RWPE2 (cell line): ENCODE measurements at regions not wholly inside any gene's neighbourhood (a gene's known extent, or its start where the extent isn't known, plus 50 kb on each side); places are given as distances from the start of the nearest gene placed in this dataset.

Experiments
- ATAC-seq: fragments of 200-7000 bp; cut with Tn5 transposase; 3 replicates; pipeline ENCODE4 v1.9.1; 2021; ENCODE audit warnings: low read depth
- DNase-seq: peaks from one replicate; pipeline ENCODE4 v3.0.0-alpha.2; 2020; ENCODE audit warnings: low spot score
- H3K27ac ChIP-seq: fragments of 450-650 bp; 2 replicates; pipeline ENCODE4 v1.5.1; 2017; ENCODE audit warnings: mild to moderate bottlenecking; ENCODE audit not compliant: poor library complexity, severe bottlenecking
- H3K27me3 ChIP-seq: fragments of 250-450 bp; sonication (Bioruptor Pico); 2 replicates; pipeline ENCODE4 v1.5.1; 2021; ENCODE audit warnings: mild to moderate bottlenecking, moderate library complexity; ENCODE audit not compliant: insufficient read depth, poor library complexity, severe bottlenecking
- H3K36me3 ChIP-seq: fragments of 250-450 bp; sonication (Bioruptor Pico); 2 replicates; pipeline ENCODE4 v1.5.1; 2020; ENCODE audit warnings: low read depth, mild to moderate bottlenecking, moderate library complexity
- H3K4me1 ChIP-seq: fragments of 250-450 bp; sonication (Bioruptor Pico); 2 replicates; pipeline ENCODE4 v1.5.1; 2021; ENCODE audit warnings: mild to moderate bottlenecking, moderate library complexity; ENCODE audit not compliant: insufficient read depth, poor library complexity, severe bottlenecking
- H3K4me3 ChIP-seq: fragments of 250-450 bp; sonication (Bioruptor Pico); 2 replicates; pipeline ENCODE4 v1.5.1; 2021; ENCODE audit warnings: mild to moderate bottlenecking, moderate library complexity; ENCODE audit not compliant: severe bottlenecking
- H3K9me3 ChIP-seq: fragments of 250-450 bp; sonication (Bioruptor Pico); 2 replicates; pipeline ENCODE4 v1.5.1; 2021; ENCODE audit warnings: mild to moderate bottlenecking, moderate library complexity; ENCODE audit not compliant: severe bottlenecking
- CTCF ChIP-seq: fragments of 450-650 bp; IDR thresholded peaks from one replicate; pipeline ENCODE4 v1.5.1; 2017; ENCODE audit warnings: mild to moderate bottlenecking, moderate library complexity; ENCODE audit not compliant: poor library complexity, severe bottlenecking

DNA sequence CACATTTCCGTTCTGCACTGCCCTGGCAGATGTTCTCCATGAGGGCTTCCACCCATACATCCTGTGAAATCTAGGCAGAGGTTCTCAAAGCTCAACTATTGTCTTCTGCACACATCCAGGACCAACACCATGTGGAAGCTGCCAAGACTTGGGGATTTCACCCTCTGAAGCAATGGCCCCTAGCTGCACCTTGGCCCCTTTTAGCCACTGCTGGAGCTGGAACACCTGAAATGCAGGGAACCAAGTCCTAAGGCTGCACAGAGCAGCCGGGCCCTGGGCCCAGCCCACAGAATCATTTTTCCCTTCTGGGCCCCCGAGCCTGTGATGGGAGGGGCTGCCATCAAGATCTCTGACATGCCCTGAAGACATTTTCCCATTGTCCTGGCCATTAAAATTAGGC lies 228.7 kb downstream of the ANXA1 start:
- TF ChIP-seq CTCF = no peak

DNA sequence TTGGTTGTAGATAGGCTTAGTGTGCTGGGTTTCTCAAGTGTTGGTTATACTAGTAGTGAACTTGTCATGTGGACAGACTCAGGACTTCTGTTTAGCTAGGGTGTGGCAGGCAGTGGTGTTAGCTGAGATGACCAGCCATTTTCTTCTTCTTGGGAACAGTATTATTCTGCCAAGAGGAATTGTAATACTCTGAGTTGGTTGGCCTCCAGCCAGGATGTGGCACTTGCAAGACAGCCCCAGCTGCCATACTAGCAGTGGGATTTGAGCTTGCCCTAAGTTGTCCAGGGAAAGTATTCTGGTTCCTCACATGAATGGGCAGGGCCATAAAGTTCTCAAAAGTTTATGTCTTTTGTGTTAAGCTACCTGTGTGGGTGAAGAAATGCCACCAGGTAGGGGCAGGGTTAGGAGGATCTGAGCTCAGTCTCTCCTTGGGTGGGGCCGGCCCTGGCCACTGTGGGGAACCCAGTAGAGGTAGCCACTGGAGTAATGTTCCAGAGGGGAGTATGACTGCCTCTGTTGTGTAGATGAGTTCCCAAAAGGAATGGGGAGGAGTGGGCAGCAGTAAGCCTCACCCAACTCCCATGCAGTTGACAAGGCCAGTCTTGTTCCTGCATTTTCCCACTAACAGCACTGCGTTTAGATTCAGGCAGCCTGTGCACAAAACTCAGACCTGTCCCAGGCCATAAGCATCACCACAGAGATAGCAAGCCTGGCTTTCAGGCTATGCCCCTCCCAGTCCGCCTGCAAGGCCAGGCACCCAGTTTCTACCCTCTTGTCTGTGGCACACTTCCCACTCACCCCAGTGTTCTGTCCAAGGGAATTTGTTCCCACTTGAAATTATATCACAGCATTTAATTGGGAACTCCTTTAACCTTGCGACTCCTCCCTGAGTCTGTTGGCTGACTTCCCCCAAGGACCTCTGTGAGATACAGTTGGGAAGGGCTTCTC lies 250.7 kb downstream of the ANXA1 start:
- H3K36me3 ChIP-seq = no peaks in the 10 kb centered on the region
- no peaks in the 10 kb centered on the region for H3K4me1 ChIP-seq
- H3K27ac ChIP-seq = no peak overlapping the region
- DNase-seq (no peak), ATAC-seq (no peak)
- TF ChIP-seq CTCF = no peak
- peaks cover 3% of the 10 kb centered on the region for H3K27me3 ChIP-seq
- no peak overlapping the region for H3K4me3 ChIP-seq
- H3K9me3 ChIP-seq = no peaks in the 10 kb centered on the region

More for the DNA sequence above, 228.7 kb downstream of the ANXA1 start:
- Histone ChIP-seq H3K27me3 (no peaks in the 10 kb centered on the region), H3K4me1 (no peaks in the 10 kb centered on the region), H3K27ac (no peak overlapping the region), H3K9me3 (no peaks in the 10 kb centered on the region), H3K36me3 (no peaks in the 10 kb centered on the region), H3K4me3 (no peak overlapping the region)
- ATAC-seq (no peak), DNase-seq (no peak)

DNA sequence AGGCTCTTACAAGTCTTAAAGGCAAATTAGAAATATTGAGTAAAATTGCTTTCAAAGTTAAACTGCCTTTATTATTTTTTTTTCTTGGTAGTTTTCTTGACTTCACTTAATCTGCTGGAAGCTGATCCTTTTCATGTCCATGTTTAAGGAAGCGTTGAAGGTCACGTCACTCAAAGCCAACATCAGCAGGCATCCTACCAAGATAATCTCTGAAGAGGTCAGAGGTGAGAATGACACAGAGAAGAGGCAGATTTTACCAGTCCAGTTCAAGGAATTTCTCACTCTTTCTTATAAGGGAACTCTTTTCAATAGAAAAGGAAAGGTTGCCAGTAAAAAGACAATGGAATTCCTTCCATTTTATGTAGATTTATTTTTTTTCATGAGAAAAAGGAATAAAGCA lies 259.8 kb downstream of the ANXA1 start:
- Histone ChIP-seq H3K4me1 (no peaks in the 10 kb centered on the region), H3K27me3 (peaks cover 8% of the 10 kb centered on the region), H3K9me3 (no peaks in the 10 kb centered on the region), H3K36me3 (no peaks in the 10 kb centered on the region), H3K4me3 (no peak overlapping the region), H3K27ac (no peak overlapping the region)
- no peak for TF ChIP-seq CTCF
- ATAC-seq (no peak), DNase-seq (no peak)

DNA sequence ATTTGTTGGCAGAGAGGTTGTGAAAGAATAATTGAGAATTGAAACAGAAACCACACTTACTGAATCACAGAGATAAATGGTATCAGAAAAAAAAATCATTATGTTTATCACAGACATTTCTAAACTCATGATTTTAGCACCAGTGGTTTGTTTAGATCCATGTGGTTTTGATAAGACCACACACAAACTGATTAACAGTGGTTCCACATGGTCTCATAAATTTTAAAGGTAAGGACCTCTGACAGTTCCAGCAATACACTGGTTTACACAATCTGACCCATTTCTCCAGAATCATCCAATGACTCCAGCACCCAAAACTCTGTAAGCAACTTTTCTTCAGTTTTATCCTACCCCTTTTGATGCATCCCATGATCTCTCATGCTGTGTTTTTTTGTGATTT lies 261.2 kb downstream of the ANXA1 start:
- no peak for DNase-seq
- Histone ChIP-seq H3K36me3 (no peaks in the 10 kb centered on the region), H3K27ac (no peak overlapping the region), H3K4me3 (no peak overlapping the region), H3K9me3 (no peaks in the 10 kb centered on the region), H3K27me3 (peaks cover 8% of the 10 kb centered on the region), H3K4me1 (no peaks in the 10 kb centered on the region)
- ATAC-seq = no peak
- TF ChIP-seq CTCF = no peak

DNA sequence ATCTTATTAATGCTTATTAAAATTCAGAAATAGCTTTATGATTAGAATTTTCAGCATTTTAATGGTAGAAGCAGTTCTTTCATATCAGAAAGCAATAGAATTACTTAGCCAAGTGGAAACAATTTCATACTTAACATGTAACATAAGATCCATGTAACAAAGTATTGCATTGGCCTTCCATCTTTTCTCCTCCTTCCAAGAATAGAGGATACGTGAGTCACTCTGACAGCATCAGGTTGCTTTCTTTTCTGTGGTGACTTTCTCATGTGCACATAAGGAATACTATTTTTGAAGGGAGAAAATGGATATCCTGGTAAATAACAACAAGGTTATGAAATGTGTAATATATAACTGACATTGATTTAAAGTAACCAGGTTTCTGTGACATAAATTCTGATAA lies 272.2 kb downstream of the ANXA1 start:
- DNase-seq (no peak), ATAC-seq (no peak)
- H3K27ac ChIP-seq = no peak overlapping the region
- no peaks in the 10 kb centered on the region for H3K36me3 ChIP-seq
- TF ChIP-seq CTCF = no peak
- H3K4me1 ChIP-seq = no peaks in the 10 kb centered on the region
- H3K27me3 ChIP-seq = peaks cover 7% of the 10 kb centered on the region
- no peaks in the 10 kb centered on the region for H3K9me3 ChIP-seq
- H3K4me3 ChIP-seq = no peak overlapping the region
